HG02884 (cell line): ENCODE measurements at regions not wholly inside any gene's neighbourhood (a gene's known extent, or its start where the extent isn't known, plus 50 kb on each side); places are given as distances from the start of the nearest gene placed in this dataset.

ENCODE experiments used
- ATAC-seq: cut with Tn5 transposase; IDR thresholded peaks from one replicate; pipeline ENCODE4 v1.9.1; 2021; ENCODE audit warnings: mild to moderate bottlenecking, moderate library complexity; ENCODE audit not compliant: unreplicated experiment

GRCh38 chr3:159910991-159911663 lies 77.5 kb upstream of the IL12A start:
- ATAC-seq, result peak; percentile 90

- no peak for ATAC-seq
These were observed 77.0 kb upstream of the IL12A start for GRCh38 chr3:159911664-159912037.

GRCh38 chr3:159913712-159914414 lies 74.8 kb upstream of the IL12A start:
- no peak for ATAC-seq

- no peak for ATAC-seq
These were observed 74.2 kb upstream of the IL12A start for GRCh38 chr3:159914426-159914825.

- no peak for ATAC-seq
These were observed 72.6 kb upstream of the IL12A start for GRCh38 chr3:159916052-159916451.

- ATAC-seq, result no peak
These were observed 71.5 kb upstream of the IL12A start for GRCh38 chr3:159917141-159917540.

GRCh38 chr3:159919873-159920272 lies 68.8 kb upstream of the IL12A start:
- ATAC-seq, result peak; percentile 82

GRCh38 chr3:159922193-159922840 lies 66.3 kb upstream of the IL12A start:
- ATAC-seq, result no peak

- peak; percentile 90 for ATAC-seq
These were observed 65.7 kb upstream of the IL12A start for GRCh38 chr3:159922861-159923312.

- no peak for ATAC-seq
These were observed 65.3 kb upstream of the IL12A start for GRCh38 chr3:159923336-159923735.

GRCh38 chr3:159923956-159924355 lies 64.7 kb upstream of the IL12A start:
- ATAC-seq, result no peak

- ATAC-seq, result no peak
These were observed 64.2 kb upstream of the IL12A start for GRCh38 chr3:159924411-159924810.

- no peak for ATAC-seq
These were observed 63.4 kb upstream of the IL12A start for GRCh38 chr3:159925248-159925647.

GRCh38 chr3:159926573-159926972 lies 62.1 kb upstream of the IL12A start:
- no peak for ATAC-seq

GRCh38 chr3:159928071-159928491 lies 60.6 kb upstream of the IL12A start:
- ATAC-seq, result no peak

- ATAC-seq, result no peak
These were observed 60.0 kb upstream of the IL12A start for GRCh38 chr3:159928666-159929065.

- ATAC-seq, result peak; percentile 68
These were observed 59.2 kb upstream of the IL12A start for GRCh38 chr3:159929171-159930141.

- ATAC-seq, result no peak
These were observed 54.4 kb upstream of the IL12A start for GRCh38 chr3:159934216-159934615.

- no peak for ATAC-seq
These were observed 52.1 kb upstream of the IL12A start for GRCh38 chr3:159936541-159936940.

GRCh38 chr3:159937561-159938166 lies 51.0 kb upstream of the IL12A start:
- no peak for ATAC-seq
